ENCODE measurements at regions not wholly inside any gene's neighbourhood (a gene's known extent, or its start where the extent isn't known, plus 50 kb on each side); places are given as distances from the start of the nearest gene placed in this dataset.

DNA sequence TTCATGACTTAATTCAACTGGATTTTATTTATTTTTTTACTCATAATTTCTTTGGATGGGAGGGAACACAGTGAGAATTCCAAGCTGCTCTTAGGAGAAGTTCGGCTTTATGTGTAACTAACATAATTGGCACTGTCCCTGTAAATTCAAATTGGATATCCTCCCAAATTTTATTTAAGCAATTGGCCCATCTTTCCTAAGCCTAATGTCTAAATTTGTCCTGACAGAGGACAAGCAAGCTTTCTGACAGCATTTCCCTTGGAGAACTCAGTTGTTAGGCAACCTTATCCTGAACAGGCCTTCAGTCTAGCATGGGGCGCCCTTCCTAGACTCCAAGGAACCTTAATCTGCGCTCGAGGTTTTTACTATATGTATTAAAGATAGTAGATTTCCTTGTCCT, 550.3 kb downstream of the NUF2 start:
- H3K36me3 Mint-ChIP-seq, result no peaks in the 10 kb centered on the region
- H3K4me3 Mint-ChIP-seq, result no peak overlapping the region
- H3K4me1 Mint-ChIP-seq, result no peaks in the 10 kb centered on the region
- peaks cover 14% of the 10 kb centered on the region for H3K9me3 Mint-ChIP-seq
- H3K27ac Mint-ChIP-seq, result no peak overlapping the region
- DNase-seq (ENCODE audit: low spot score in 2 of 2) (no peak), ATAC-seq (no peak)

DNA sequence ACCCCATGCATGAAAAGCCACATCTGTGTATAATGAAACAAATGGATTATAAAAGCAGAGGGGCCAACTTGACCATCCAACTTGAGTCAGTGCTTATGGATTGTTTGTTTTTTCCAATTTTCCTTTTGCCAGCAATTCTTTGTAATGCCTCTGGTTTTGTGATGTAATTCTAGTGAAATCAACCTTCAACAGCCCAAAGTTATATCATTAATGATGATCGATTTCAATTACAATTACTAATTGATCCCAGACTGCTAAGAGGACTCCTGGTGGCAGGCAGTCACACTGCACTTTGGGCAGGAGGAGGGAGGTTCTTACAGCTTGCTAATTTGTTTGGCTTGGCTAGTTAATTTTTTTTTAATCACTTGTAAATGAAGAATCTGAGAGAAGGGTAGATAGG, 552.3 kb downstream of the NUF2 start:
- Mint-ChIP-seq H3K9me3 (peaks cover 13% of the 10 kb centered on the region), H3K4me1 (no peaks in the 10 kb centered on the region), H3K36me3 (no peaks in the 10 kb centered on the region), H3K4me3 (no peak overlapping the region), H3K27ac (no peak overlapping the region)
- no peak for DNase-seq (ENCODE audit: low spot score in 2 of 2)
- ATAC-seq, result no peak

DNA sequence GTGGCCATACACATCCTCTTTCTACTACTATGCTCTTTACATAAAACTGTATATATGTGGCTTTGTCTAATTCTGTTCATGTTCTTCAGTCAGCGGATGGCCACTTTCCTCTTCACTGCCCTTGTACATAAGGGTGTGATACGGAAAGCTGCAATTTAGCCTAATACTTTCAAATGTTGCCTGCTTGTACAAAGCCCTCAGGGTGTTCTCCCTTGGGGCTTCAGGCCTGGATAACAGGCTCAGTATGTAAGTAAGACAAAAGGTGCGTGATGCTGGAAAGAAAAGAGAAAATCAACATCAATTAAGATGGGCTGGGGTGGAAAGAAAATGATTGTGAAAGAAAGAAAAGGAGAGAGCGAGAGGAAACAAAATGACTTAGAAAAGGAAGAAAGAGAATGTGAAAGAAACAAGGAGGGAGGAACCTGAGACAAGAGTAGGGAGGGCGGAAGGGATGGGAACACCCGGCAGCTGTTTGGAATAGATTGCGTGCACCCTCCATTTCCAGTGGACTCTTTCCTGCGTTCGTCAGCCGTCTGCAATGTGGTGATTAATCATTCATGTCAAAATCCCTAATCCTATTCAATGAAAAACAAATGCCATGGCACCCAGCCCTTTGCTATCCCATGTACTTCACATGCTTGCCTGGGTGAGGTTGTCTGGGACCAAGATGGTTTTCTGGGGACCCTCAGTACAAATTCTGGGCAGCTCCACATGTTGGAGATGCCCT, 553.6 kb downstream of the NUF2 start:
- no peak overlapping the region for H3K4me3 Mint-ChIP-seq
- DNase-seq (ENCODE audit: low spot score in 2 of 2) (no peak), ATAC-seq (no peak)
- H3K27ac Mint-ChIP-seq, result no peak overlapping the region
- H3K9me3 Mint-ChIP-seq, result peaks cover 13% of the 10 kb centered on the region
- no peaks in the 10 kb centered on the region for H3K36me3 Mint-ChIP-seq
- H3K4me1 Mint-ChIP-seq, result no peaks in the 10 kb centered on the region

DNA sequence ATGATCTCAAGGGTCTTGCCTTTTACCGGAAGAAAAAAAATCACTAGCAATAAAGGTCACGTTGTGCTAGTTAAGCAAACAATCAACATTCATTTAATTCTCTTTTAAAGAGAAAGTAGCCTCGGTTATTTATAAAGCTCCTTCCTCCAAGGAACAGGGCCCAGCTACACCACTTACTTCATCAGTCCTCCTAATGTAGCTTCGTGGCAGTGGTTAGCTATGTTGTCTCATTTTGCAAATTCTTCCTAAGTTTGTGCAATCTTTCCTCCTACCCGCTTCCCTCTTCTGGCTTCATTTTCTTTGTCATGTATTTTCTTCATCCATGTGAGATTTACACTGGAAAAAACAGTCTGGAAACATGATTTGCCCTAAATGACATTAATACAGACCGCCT, 554.2 kb downstream of the NUF2 start:
- Mint-ChIP-seq H3K36me3 (no peaks in the 10 kb centered on the region), H3K27ac (no peak overlapping the region), H3K4me1 (no peaks in the 10 kb centered on the region), H3K9me3 (peaks cover 13% of the 10 kb centered on the region), H3K4me3 (no peak overlapping the region)
- ATAC-seq, result no peak
- no peak for DNase-seq (ENCODE audit: low spot score in 2 of 2)

DNA sequence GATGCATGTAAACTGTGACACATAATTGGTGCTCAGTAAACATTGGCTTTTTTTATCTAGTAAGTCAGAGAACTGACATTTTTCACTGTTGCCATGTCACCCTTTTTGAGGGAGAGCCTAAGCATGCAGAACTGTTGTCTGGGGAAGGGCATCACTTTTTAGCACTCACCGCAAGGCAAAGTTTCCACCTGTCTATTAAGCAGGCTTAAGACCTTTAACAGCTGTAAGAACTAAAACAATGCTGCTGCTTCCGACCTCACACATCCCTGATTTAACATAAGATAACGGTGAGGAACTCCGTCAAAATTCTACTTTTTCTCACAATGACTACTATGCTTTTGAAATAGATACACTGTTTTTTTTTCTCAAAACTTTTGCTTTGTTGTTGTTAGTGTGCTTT, 554.8 kb downstream of the NUF2 start:
- no peak for DNase-seq (ENCODE audit: low spot score in 2 of 2)
- Mint-ChIP-seq H3K27ac (no peak overlapping the region), H3K36me3 (no peaks in the 10 kb centered on the region), H3K4me1 (no peaks in the 10 kb centered on the region), H3K9me3 (peaks cover 13% of the 10 kb centered on the region), H3K4me3 (no peak overlapping the region)
- ATAC-seq, result no peak

DNA sequence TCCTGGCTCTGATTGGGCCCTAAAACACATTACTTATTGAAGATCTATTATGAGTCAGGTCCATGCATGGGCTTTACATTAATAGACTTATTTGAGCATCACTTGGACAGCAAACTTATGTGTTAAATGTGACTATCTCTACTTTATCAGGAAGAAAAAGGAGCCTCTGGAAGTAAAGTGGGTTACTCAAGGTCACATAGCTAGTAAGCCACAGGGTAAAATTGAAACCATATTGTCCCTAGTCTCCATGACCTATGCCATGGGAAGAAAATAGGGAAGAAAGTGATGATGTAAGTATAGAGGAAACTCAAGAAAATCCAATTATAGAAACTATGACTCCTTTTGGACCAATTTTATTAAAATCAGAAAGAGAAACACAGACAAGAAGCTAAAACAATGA, 555.3 kb downstream of the NUF2 start:
- DNase-seq (ENCODE audit: low spot score in 2 of 2), result no peak
- H3K4me1 Mint-ChIP-seq, result no peaks in the 10 kb centered on the region
- peaks cover 13% of the 10 kb centered on the region for H3K9me3 Mint-ChIP-seq
- H3K4me3 Mint-ChIP-seq, result no peak overlapping the region
- no peak for ATAC-seq
- no peaks in the 10 kb centered on the region for H3K36me3 Mint-ChIP-seq
- no peak overlapping the region for H3K27ac Mint-ChIP-seq

DNA sequence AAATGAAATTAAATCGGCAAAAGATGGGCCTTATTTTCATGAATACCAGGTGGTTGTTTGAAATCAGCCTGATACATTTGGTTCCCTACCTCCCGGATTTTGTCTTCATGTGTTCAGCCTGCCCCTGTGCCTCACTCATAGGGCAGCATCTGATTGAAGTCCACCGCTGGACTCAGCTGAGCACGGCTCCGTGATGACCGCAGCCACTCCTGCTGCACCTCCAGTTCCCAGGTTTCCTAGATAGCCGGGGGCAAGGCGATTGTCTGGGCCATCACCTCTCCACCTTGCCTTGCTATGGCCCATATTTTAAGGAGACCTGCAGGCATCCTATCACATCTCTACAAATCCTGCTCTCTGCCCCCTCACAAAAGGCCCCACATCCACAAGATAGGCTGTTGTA, 563.8 kb downstream of the NUF2 start:
- no peaks in the 10 kb centered on the region for H3K4me1 Mint-ChIP-seq
- H3K27ac Mint-ChIP-seq, result no peak overlapping the region
- peaks cover 2% of the 10 kb centered on the region for H3K9me3 Mint-ChIP-seq
- H3K4me3 Mint-ChIP-seq, result no peak overlapping the region
- DNase-seq (ENCODE audit: low spot score in 2 of 2) (no peak), ATAC-seq (no peak)
- no peaks in the 10 kb centered on the region for H3K36me3 Mint-ChIP-seq

DNA sequence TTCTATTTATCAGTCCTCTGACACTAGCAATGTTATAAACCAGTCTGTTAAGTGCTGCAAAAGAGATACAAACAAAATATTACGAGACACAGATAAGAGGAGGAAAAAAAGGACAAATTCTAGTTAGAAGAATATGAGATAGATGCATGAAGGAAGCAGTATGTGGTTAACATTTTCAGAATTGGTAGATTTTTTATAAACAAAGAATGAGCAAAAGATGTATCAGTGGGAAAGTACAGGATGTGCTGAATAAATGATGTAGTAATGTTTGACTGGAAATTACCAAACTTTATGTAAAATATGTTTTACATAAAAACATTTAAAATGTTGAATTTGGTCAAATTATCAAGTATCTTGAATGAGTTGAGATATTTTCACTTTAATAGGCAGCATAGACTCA, 574.2 kb downstream of the NUF2 start:
- peaks cover 13% of the 10 kb centered on the region for H3K9me3 Mint-ChIP-seq
- H3K4me3 Mint-ChIP-seq, result no peak overlapping the region
- ATAC-seq, result no peak
- no peaks in the 10 kb centered on the region for H3K36me3 Mint-ChIP-seq
- H3K27ac Mint-ChIP-seq, result no peak overlapping the region
- H3K4me1 Mint-ChIP-seq, result no peaks in the 10 kb centered on the region
- no peak for DNase-seq (ENCODE audit: low spot score in 2 of 2)

DNA sequence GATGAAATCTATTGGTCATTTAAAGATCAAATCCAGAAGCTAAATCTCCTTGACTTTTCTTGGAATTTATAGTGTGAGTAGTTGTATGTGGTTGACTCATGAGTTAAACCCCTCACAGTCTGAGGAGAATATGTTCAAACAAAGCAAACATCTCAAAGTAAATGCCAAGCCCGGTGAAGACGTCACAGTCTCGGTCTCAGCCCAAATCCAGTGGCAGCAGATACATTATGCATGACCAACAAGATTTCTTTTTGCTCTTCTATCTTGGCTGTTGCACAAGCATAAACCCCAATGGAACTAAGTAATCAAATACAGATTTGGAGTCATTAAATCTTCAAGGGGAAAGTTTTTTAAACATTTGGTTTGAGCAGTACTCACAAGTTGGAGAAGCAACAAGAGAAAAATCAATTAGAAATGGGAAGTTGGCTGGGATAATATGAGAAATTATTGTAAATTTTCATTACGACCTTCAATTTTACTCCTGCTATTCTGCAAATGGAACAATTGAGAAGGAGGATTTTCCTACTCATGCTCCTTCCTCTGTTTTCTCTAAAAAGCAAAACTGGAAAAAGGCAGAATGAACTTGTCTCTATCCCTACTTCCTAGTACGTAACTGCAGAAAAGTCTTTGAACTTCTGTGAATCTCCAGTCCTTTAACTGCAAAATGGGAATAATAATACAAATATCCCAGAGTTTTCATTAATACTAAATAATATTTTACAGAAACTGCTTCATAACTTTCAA, 575.8 kb downstream of the NUF2 start:
- DNase-seq (ENCODE audit: low spot score in 2 of 2) (no peak), ATAC-seq (no peak)
- Mint-ChIP-seq H3K9me3 (peaks cover 10% of the 10 kb centered on the region), H3K4me3 (no peak overlapping the region), H3K4me1 (no peaks in the 10 kb centered on the region), H3K27ac (no peak overlapping the region), H3K36me3 (no peaks in the 10 kb centered on the region)

DNA sequence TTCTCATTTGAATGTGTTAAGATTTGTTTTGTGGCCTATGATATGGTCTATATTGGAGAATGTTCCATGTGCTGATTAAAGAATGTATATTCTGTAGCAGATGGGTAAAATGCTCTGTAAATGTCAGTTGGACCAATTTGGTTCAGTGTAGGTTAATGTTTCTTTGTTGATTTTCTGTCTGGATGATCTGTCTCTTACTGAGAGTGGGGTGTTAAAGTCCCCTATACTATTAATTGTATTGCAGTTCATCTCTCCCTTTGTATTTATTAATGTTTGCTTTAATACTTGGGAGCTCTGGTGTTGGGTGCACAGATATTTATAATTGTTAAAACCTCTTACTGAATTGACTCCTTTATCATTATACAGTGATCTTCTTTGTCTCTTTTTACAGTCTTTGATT, 584.5 kb downstream of the NUF2 start:
- Mint-ChIP-seq H3K4me1 (no peaks in the 10 kb centered on the region), H3K36me3 (no peaks in the 10 kb centered on the region), H3K27ac (no peak overlapping the region), H3K9me3 (peaks cover 14% of the 10 kb centered on the region), H3K4me3 (no peak overlapping the region)
- DNase-seq (ENCODE audit: low spot score in 2 of 2), result no peak
- no peak for ATAC-seq

DNA sequence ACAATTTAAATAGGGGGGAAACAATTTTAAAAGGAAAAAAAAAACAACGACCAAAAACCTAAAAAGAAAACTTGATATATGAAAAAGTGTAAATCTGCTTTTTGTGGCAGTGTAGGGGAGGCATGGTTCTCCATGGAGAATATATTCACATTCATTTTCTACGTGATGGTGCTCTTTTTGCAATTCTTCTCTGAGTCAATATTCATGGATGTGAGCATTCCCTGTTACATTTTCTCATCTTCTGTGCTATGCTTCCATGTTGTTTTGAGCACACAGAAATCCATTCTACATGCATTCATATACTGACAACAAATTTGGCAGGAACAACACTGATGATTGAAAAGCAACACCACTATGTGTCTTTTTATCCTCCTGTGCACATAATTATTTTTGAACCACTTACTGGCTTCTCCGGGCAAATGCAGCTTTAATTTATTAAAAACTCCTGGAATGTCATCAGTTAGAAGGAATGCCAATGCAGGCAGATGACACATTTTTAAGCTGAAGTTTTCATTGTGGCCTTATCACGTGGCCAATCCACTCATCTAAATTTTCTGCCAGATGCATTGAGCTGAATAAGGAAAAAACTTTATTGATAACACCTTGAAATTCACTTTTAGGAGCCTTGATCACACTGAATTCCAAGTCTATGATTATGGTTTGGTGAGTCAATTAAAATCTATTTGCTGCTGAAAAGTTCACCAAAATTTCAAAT, 590.6 kb downstream of the NUF2 start:
- Mint-ChIP-seq H3K4me1 (no peaks in the 10 kb centered on the region), H3K27ac (no peak overlapping the region), H3K9me3 (peaks cover 8% of the 10 kb centered on the region), H3K4me3 (no peak overlapping the region), H3K36me3 (no peaks in the 10 kb centered on the region)
- ATAC-seq, result no peak
- DNase-seq (ENCODE audit: low spot score in 2 of 2), result no peak

DNA sequence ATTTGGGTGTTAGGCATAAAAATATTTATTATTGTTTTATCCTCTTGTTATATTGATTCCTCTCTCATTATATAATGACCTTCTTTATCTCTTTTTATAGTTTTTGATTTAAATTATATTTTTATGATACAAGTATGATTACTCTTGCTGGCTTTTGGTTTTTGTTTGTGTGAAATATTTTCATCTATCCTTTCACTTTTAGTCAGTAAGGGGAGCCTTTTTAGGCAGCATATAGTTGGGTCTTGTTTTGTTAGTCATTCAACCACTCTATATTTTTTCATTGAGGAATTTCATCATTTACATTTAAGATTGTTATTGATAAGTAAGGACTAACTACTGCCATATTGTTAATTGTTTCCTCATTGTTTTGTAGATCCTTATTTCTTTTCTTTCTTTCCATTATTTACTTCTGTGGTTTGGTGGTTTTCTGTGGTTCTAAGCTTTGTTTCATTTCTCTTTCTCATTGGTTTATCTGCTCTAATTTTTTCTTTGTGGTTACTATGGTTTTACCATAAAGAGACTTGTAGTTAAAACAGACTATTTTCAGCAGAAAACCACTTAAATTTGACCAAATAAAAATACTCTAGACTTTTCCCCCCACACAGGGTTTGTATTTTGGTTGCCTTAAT, 593.1 kb downstream of the NUF2 start:
- H3K4me3 Mint-ChIP-seq, result no peak overlapping the region
- H3K4me1 Mint-ChIP-seq, result no peaks in the 10 kb centered on the region
- ATAC-seq, result no peak
- no peak for DNase-seq (ENCODE audit: low spot score in 2 of 2)
- peaks cover 14% of the 10 kb centered on the region for H3K9me3 Mint-ChIP-seq
- H3K27ac Mint-ChIP-seq, result no peak overlapping the region
- no peaks in the 10 kb centered on the region for H3K36me3 Mint-ChIP-seq

DNA sequence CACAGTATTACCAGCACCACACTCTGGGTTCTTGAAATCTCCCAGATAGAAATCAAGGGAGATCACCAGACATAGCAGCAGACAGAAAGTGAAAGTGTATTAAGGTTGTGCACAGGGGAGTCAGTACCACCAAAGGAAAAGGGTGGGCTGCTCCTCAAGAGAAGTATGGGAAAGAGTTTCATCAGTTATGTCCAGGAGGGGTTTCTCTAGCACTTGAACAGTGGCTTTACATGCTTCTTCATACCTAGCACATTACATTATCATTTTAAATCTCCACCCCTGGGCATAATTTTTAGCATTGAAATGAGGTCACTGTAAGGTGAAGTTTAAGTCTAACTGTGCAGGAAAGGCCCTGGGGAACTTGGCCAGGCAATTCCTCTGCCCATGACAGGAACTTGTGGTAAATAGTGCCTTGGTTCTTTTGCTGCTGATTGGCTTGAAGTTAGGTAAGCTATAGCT, 601.0 kb downstream of the NUF2 start:
- no peaks in the 10 kb centered on the region for H3K36me3 Mint-ChIP-seq
- no peaks in the 10 kb centered on the region for H3K4me1 Mint-ChIP-seq
- peaks cover 13% of the 10 kb centered on the region for H3K9me3 Mint-ChIP-seq
- no peak overlapping the region for H3K4me3 Mint-ChIP-seq
- ATAC-seq, result no peak
- no peak overlapping the region for H3K27ac Mint-ChIP-seq
- DNase-seq (ENCODE audit: low spot score in 2 of 2), result no peak

DNA sequence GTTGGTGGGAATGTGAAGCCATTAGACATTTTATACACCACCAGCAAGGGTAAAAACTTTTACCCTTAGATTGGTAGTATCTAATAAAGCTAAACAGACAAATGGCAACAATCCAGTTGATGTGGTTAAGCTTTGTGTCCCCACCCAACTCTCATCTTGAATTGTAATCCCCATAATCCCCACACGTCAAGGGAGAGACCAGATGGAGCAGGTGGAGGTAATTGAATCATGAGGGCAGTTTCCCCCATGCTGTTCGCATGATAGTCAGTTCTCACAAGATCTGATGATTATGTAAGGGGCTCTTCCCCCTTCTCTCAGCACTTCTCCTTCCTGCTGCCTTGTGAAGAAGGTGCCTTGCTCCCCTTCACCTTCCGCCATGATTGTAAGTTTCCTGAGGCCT, 602.3 kb downstream of the NUF2 start:
- Mint-ChIP-seq H3K4me1 (no peaks in the 10 kb centered on the region), H3K27ac (no peak overlapping the region), H3K36me3 (no peaks in the 10 kb centered on the region), H3K4me3 (no peak overlapping the region), H3K9me3 (peaks cover 14% of the 10 kb centered on the region)
- ATAC-seq (no peak), DNase-seq (ENCODE audit: low spot score in 2 of 2) (no peak)

DNA sequence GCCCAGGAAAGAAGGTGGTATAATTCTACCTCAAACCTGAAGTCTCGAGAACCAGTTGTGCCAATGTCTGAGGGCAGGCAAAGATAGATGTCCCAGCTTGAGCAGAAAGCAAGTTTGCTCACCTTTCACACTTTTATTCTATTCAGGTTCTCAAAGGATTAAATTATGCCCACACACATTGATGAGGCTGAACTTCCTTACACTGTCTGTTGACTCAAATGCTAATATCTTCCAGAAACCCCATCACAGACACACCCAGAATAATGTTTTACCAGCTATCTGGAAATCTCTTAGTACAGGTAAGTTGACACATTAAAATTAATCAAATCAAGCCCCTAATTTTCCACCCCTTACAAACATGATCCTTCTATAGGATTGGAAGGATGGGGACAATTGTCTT, 605.7 kb downstream of the NUF2 start:
- Mint-ChIP-seq H3K9me3 (peaks cover 10% of the 10 kb centered on the region), H3K4me1 (no peaks in the 10 kb centered on the region), H3K36me3 (no peaks in the 10 kb centered on the region), H3K4me3 (no peak overlapping the region), H3K27ac (no peak overlapping the region)
- ATAC-seq, result no peak
- DNase-seq (ENCODE audit: low spot score in 2 of 2), result no peak

All from stimulated activated effector memory CD8-positive, alpha-beta T cell treated with anti-CD3 and anti-CD28 coated beads, Interleukin-12 subunit alpha, Interleukin-12 subunit beta, amount 100 ng/mL, for 72 hours (primary cell).